A549 (cell line): ENCODE measurements at regions not wholly inside any gene's neighbourhood (a gene's known extent, or its start where the extent isn't known, plus 50 kb on each side); places are given as distances from the start of the nearest gene placed in this dataset.

Source experiments
- BHLHE40 ChIP-seq: IDR thresholded peaks from 2 replicates; pipeline ENCODE4 v1.6.1; 2012; ENCODE audit warnings: low read depth, low read length, inconsistent platforms
- POLR2A ChIP-seq: IDR thresholded peaks from 2 replicates; pipeline ENCODE4 v1.6.1; 2012; ENCODE audit warnings: mild to moderate bottlenecking, low read length
- POLR2AphosphoS2 ChIP-seq: conservative IDR thresholded peaks from 2 replicates; pipeline ENCODE4 v1.6.1; 2012; ENCODE audit warnings: low read length, improper control_type of control experiment, inconsistent platforms
- RARB ChIP-seq: fragments of 250-450 bp; sonication (Bioruptor Pico); IDR thresholded peaks from 2 replicates; pipeline ENCODE4 v1.8.0; 2021; ENCODE audit warnings: mild to moderate bottlenecking, moderate library complexity
- RFX5 ChIP-seq: fragments of 450-650 bp; IDR thresholded peaks from 2 replicates; pipeline ENCODE4 v1.7.1; 2014; ENCODE audit warnings: antibody characterized with exemption, mild to moderate bottlenecking, moderate library complexity
- SMC3 ChIP-seq: fragments of >200 bp; sonication (Bioruptor Twin); formaldehyde crosslinking; IDR thresholded peaks from 3 replicates; pipeline ENCODE4 v1.6.1; 2018; ENCODE audit warnings: inconsistent platforms
- ZFP36 ChIP-seq: fragments of 450-650 bp; IDR thresholded peaks from 2 replicates; pipeline ENCODE4 v1.6.1; 2014; ENCODE audit warnings: borderline replicate concordance; ENCODE audit not compliant: partially characterized antibody
- TF ChIP-seq, protein P1 (sequence below): fragments of >200 bp; sonication (Bioruptor Twin); formaldehyde crosslinking; IDR thresholded peaks from 3 replicates; pipeline ENCODE4 v1.5.1; 2016

GRCh38 chr4:177638871-177639270 is 196.6 kb upstream of the AGA start:
- TF ChIP-seq ZFP36 (no peak), SMC3 (no peak), BHLHE40 (no peak), POLR2A (no peak), POLR2AphosphoS2 (no peak), RFX5 (no peak), RARB (CRISPR knock-in tag) (no peak)
- TF ChIP-seq, protein P1, sequence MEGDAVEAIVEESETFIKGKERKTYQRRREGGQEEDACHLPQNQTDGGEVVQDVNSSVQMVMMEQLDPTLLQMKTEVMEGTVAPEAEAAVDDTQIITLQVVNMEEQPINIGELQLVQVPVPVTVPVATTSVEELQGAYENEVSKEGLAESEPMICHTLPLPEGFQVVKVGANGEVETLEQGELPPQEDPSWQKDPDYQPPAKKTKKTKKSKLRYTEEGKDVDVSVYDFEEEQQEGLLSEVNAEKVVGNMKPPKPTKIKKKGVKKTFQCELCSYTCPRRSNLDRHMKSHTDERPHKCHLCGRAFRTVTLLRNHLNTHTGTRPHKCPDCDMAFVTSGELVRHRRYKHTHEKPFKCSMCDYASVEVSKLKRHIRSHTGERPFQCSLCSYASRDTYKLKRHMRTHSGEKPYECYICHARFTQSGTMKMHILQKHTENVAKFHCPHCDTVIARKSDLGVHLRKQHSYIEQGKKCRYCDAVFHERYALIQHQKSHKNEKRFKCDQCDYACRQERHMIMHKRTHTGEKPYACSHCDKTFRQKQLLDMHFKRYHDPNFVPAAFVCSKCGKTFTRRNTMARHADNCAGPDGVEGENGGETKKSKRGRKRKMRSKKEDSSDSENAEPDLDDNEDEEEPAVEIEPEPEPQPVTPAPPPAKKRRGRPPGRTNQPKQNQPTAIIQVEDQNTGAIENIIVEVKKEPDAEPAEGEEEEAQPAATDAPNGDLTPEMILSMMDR, result no peak
